ENCODE measurements at regions not wholly inside any gene's neighbourhood (a gene's known extent, or its start where the extent isn't known, plus 50 kb on each side); places are given as distances from the start of the nearest gene placed in this dataset.

GRCh38 chr15:61682891-61683735 lies 377.1 kb downstream of the VPS13C start:
- no peak for DNase-seq (ENCODE audit: low read depth, low spot score)

- DNase-seq (ENCODE audit: low read depth, low spot score) = no peak
Observed at GRCh38 chr15:61681676-61682075, 378.6 kb downstream of the VPS13C start.

GRCh38 chr15:61681038-61681418 lies 379.2 kb downstream of the VPS13C start:
- DNase-seq (ENCODE audit: low read depth, low spot score) = no peak

- DNase-seq (ENCODE audit: low read depth, low spot score) = no peak
Observed at GRCh38 chr15:61680260-61681037, 379.8 kb downstream of the VPS13C start.

GRCh38 chr15:61671736-61672135 lies 388.5 kb downstream of the VPS13C start:
- DNase-seq (ENCODE audit: low read depth, low spot score) = no peak

- DNase-seq (ENCODE audit: low read depth, low spot score) = no peak
Observed at GRCh38 chr15:61668444-61668843, 391.8 kb downstream of the VPS13C start.

- DNase-seq (ENCODE audit: low read depth, low spot score) = no peak
Observed at GRCh38 chr15:61661791-61662190, 398.5 kb downstream of the VPS13C start.

- no peak for DNase-seq (ENCODE audit: low read depth, low spot score)
Observed at GRCh38 chr15:61660579-61660978, 399.7 kb downstream of the VPS13C start.

GRCh38 chr15:61659566-61660190 lies 400.6 kb downstream of the VPS13C start:
- no peak for DNase-seq (ENCODE audit: low read depth, low spot score)

- no peak for DNase-seq (ENCODE audit: low read depth, low spot score)
Observed at GRCh38 chr15:61657461-61657860, 402.8 kb downstream of the VPS13C start.

GRCh38 chr15:61656391-61656790 lies 403.9 kb downstream of the VPS13C start:
- no peak for DNase-seq (ENCODE audit: low read depth, low spot score)

- no peak for DNase-seq (ENCODE audit: low read depth, low spot score)
Observed at GRCh38 chr15:61655881-61656280, 404.4 kb downstream of the VPS13C start.

GRCh38 chr15:61654918-61655317 lies 405.3 kb downstream of the VPS13C start:
- DNase-seq (ENCODE audit: low read depth, low spot score) = peak; percentile 6

GRCh38 chr15:61654002-61654740 lies 406.1 kb downstream of the VPS13C start:
- no peak for DNase-seq (ENCODE audit: low read depth, low spot score)

- no peak for DNase-seq (ENCODE audit: low read depth, low spot score)
Observed at GRCh38 chr15:61653110-61653509, 407.1 kb downstream of the VPS13C start.

GRCh38 chr15:61651267-61651666 lies 409.0 kb downstream of the VPS13C start:
- DNase-seq (ENCODE audit: low read depth, low spot score) = no peak

- DNase-seq (ENCODE audit: low read depth, low spot score) = no peak
Observed at GRCh38 chr15:61649046-61649445, 411.2 kb downstream of the VPS13C start.

GRCh38 chr15:61644550-61644949 lies 415.4 kb upstream of the RORA start:
- no peak for DNase-seq (ENCODE audit: low read depth, low spot score)

- DNase-seq (ENCODE audit: low read depth, low spot score) = no peak
Observed at GRCh38 chr15:61641645-61642044, 412.5 kb upstream of the RORA start.

- no peak for DNase-seq (ENCODE audit: low read depth, low spot score)
Observed at GRCh38 chr15:61640756-61641155, 411.7 kb upstream of the RORA start.

GRCh38 chr15:61639491-61639890 lies 410.4 kb upstream of the RORA start:
- DNase-seq (ENCODE audit: low read depth, low spot score) = no peak

- DNase-seq (ENCODE audit: low read depth, low spot score) = no peak
Observed at GRCh38 chr15:61634837-61635236, 405.7 kb upstream of the RORA start.
